Fibroblast of the conjunctiva (primary cell): ENCODE measurements at regions not wholly inside any gene's neighbourhood (a gene's known extent, or its start where the extent isn't known, plus 50 kb on each side); places are given as distances from the start of the nearest gene placed in this dataset.

Experiments used
- DNase-seq: peaks from one replicate; pipeline ENCODE4 v3.0.0-alpha.2; 2010; ENCODE audit warnings: low read depth

DNA sequence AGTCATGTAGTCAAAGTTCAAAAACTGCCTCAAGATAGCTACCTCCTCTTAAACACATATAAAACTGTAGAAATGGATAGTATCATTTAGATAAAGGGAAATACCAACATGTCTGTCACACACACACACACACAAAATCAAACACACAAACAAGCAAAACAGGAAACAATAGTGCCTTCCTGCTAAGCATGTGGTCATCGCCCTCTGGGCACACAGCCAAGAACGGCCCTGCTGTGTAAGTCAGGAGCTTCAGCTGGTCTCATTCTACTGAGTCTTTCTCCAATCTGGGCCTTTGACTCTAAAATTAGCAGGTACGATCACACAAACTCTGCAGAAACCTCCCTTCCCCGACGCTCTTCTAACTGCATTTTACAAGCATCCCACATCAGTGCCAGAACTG lies 272.2 kb upstream of the CHRNA7 start:
- peak; percentile 23 for DNase-seq

GRCh38 chr15:31768055-31768454 lies 262.3 kb upstream of the CHRNA7 start:
- DNase-seq: no peak

- no peak for DNase-seq
Measured at GRCh38 chr15:31774045-31774444, 256.3 kb upstream of the CHRNA7 start.

GRCh38 chr15:31776039-31776438 lies 254.3 kb upstream of the CHRNA7 start:
- DNase-seq: no peak

- no peak for DNase-seq
Measured at GRCh38 chr15:31781261-31781660, 249.1 kb upstream of the CHRNA7 start.

- DNase-seq: no peak
Measured at GRCh38 chr15:31782016-31782783, 248.1 kb upstream of the CHRNA7 start.

DNA sequence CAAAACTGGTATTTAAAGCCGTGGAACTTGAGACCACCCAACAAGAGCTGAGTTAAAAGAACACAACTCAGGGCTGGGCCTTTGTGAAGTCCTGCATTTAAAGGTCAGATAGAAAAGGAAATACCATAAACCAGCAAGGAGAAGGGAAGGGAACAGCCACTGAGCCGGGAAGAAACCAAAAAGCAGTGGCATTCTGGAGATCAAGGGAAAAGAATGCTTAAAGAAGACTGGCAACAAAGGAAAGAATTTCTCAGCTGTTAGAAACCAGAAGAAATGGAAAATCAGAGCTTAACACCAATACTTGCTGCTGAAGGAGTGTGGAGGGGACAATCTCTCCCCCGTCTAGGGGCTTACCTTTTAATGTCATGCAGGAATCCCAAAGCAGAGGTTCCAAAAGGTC lies 247.4 kb upstream of the CHRNA7 start:
- no peak for DNase-seq

- DNase-seq: no peak
Measured at GRCh38 chr15:31786360-31786759, 244.0 kb upstream of the CHRNA7 start.

DNA sequence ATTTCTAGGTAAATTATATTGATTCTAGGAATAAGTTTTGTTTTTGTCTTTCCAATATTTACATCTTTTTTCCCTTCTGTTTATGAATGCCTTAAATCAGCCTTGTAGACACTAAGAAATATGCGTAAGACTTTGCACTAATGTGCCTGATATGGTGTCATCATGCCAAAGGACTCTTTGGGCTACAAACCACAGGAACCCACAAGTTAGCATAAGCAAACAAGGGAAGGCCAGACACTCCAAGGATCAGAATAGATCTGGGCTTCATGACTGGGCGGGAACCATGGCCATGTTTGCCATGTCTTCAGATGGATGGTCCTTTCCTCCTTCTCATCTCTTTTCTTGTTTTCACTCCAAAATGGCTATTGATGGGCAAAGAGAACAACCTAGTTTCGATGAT lies 242.2 kb upstream of the CHRNA7 start:
- DNase-seq: no peak

DNA sequence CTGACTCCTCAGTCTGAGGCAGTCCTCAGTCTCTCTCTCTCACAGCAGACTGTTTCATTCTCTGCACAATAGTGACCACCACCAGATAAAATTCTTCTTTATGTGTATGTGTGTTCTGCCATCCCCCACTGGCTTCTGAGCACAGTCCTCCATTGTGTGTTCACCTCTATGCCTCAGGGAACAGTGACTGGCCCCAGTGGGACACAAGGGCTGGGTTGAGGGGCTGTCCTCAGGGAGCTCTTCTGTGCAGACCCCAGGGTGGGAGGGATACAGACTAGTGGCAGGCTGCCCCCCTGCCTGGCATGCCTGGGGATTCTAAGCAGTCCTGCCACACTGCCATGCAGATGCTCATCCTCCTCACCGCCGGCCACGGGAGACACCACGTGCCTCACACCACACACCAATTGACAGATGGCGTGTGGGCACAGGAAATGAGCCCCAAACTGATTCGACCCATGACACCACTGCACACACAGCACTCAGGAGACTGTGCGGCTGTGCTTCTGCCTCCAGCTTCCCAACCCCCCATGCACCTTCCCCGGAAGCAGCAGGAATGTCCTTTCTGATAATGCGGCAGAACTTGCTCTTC lies 237.6 kb upstream of the CHRNA7 start:
- DNase-seq: no peak

DNA sequence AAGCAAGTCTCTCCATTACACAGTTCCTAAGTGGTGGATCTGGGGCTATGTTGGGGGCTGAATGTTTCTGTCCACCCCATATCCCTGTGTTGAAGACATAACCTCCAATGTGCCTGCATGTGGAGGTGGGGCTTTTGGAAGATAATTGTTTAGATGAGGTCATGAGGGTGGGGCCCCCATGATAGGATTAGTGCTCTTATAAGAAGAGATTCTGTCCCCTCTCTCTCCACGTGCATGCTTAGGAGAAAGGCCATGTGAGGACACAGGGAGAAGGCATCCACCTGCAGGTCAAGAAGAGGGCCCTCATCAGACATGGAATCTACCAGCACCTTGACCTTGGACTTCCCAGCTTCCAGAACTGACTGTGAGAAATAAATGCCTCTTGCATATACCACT lies 231.0 kb upstream of the CHRNA7 start:
- no peak for DNase-seq

- DNase-seq: no peak
Measured at GRCh38 chr15:31799715-31800321, 230.5 kb upstream of the CHRNA7 start.

DNA sequence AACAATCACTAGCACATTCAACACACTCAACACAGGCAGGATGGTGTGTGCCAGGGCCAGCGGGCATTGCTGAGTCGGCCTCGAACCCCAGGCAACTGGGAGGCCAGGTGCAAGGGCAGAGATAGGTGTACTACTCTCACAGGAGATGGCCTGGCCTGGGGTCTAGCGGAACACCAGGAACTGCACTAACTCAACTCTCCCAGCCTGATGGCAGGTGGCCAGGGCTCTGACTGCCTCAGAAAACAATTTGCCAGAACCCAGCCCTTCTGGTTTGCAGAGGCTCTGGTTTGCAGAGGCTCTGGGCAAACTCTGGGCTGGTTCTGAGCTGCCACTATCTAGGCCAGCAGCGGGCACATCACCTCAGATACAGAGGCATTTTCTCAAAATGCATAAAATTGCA lies 229.2 kb upstream of the CHRNA7 start:
- DNase-seq: no peak

- DNase-seq: no peak
Measured at GRCh38 chr15:31802761-31803160, 227.6 kb upstream of the CHRNA7 start.

DNA sequence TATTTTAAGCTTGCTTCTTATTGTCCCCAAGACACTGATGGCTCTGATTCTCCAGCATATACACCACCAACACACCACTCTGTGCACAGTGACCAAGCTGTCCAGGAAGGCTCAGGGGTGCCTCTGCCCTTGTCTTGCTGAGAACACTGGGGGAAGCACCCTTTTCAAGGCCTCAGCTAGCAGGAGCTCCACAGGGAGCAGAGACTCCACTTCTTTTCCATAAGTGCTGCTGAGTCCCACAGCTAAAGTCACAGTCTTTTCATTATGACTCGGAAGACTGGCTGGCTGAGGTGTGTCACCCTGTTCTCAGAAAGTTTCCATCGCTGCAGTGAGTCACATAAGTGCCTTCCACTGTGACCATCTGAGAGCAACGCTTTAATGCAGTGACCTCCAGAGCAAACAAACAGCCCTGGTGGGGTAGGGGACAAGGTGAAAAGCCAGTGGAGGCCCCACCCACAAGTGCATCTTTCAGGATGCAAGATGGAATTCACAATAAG lies 226.9 kb upstream of the CHRNA7 start:
- no peak for DNase-seq

- DNase-seq: no peak
Measured at GRCh38 chr15:31805090-31805662, 225.1 kb upstream of the CHRNA7 start.

GRCh38 chr15:31806106-31806505 lies 224.2 kb upstream of the CHRNA7 start:
- DNase-seq: no peak

DNA sequence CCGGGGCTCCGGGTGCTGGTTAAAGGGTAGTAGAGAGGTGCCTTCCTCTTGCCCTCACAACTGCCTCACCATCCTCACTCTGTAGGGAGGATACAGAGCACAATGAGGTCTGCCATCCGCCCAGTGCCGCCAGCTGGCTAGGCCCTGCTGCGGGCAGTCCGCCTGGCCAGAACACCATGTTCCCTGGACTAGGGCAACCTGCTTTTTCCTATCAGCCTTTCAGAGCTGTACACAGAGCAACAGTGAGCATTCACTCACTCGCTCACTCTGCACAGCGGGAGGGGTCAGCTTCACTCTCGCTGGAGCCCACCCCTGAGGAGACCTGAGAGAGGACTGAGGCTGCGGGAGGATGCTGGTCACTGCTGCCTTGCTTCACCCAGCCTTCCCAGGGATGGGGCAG lies 218.7 kb upstream of the CHRNA7 start:
- DNase-seq: no peak

DNA sequence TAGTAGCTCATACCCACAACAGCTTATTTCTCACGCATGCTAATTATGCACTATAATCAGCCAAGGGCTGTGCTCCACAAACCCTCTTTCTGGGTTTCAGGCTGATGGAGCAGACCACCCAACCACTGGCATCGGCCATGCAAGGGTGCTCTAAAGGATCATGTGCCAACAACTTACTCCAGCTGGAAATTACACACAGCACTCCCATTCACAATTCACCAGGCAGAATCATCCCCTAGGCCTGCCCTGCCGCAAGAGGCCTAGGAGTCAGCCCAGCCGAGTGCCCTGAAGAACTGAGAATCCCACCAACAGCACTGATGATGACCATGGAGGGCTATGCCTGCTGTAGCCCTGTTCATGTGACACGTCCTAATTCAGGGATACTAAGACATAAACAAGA lies 216.2 kb upstream of the CHRNA7 start:
- DNase-seq: no peak

DNA sequence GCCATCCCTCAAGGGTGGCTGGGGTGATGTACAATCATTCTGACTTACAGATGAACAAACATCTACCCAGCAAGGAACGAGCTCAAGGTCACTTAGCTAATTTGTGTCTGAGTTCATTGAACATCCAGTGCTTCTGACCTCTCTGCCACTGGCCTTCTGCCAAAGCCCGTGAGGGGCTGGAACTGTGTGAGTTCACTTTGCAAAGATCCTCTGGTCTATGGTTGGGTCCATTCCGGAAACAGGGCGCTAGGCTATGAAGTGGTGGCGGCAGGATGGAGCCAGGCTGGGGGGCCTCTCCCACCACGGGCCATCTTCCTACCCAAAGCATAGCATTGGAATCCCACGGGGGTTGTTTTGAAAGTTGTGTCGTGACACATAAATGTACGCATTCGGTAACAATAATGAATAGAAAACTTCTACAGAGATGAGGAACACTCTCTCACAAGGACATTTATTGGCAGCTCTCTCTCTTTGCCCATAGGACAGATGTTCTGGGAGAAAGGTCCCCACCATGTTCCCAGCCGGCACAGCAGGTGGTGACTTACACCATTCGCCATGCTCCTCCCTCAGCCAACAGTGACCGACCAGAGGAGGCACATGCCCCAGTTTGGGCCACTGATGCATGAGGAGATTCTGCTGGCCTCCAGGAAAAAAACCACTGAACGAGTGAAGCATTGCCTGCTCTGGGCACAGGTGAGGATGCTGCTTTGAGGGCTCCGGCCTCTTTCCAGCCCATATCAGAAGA lies 214.7 kb upstream of the CHRNA7 start:
- no peak for DNase-seq

DNA sequence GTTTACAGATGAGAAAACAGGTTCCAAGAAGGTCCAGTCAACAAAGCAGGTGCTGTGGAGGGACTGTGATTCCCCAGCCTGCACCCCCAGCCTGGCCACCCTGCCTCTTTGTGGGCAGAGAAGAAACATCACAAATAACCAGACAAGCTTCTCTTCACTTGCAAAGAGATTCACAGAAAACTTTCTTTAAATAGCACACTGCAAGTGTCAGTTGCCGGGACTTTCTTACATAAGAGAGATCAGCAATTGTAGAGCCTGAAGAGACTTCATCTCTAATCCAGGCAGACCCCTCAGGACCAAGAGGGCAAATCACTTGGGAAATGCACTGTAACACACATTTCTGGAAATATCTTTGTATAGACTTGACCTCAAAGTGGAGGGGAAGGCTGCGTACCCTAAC lies 207.9 kb upstream of the CHRNA7 start:
- no peak for DNase-seq

DNA sequence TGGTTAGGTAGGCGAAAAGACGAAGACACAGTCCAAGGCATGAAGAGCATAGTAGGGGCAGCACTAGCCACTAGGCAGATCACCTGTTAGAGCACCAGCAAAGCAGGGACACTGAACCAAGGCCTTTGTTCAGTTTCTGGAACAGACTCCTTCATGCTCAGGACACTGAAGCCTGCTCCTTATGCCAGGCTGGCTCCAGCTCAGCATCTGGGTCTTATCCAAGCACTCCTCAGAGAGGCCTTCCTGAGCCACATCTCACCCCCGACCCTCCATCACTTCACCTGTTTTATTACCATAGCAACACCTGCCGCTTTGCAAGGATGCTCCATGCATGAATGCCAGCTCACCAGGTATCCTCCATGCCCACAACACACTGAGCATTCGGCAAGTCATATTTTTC lies 206.3 kb upstream of the CHRNA7 start:
- DNase-seq: no peak
